ENCODE measurements at regions not wholly inside any gene's neighbourhood (a gene's known extent, or its start where the extent isn't known, plus 50 kb on each side); places are given as distances from the start of the nearest gene placed in this dataset.

DNA sequence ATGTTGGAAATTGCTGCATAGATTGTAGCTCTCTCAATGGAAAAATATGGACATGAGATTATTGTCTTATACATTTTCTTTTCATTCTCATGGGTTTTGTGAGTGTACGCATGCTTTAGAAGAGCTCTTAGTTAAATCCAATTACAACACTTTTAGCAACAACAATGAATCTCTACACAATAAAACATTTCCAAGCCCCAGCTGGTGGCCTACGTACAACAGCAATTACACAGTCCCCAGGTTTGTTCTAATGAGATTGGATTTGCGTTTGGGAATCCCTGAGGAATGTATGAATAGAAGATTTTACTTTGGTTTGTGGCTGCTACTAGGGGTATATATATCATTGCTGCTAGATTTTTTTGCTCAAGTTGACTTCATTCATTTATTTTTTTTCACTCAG, 98.6 kb downstream of the FHDC1 start:
- ATAC-seq (no peak), DNase-seq (no peak)
- Histone ChIP-seq H3K4me3 (no peak overlapping the region), H3K4me1 (ENCODE audit: low read depth) (no peaks in the 10 kb centered on the region), H3K36me3 (ENCODE audit: low read depth) (no peaks in the 10 kb centered on the region), H3K9me3 (no peaks in the 10 kb centered on the region)
- TF ChIP-seq, protein P1, sequence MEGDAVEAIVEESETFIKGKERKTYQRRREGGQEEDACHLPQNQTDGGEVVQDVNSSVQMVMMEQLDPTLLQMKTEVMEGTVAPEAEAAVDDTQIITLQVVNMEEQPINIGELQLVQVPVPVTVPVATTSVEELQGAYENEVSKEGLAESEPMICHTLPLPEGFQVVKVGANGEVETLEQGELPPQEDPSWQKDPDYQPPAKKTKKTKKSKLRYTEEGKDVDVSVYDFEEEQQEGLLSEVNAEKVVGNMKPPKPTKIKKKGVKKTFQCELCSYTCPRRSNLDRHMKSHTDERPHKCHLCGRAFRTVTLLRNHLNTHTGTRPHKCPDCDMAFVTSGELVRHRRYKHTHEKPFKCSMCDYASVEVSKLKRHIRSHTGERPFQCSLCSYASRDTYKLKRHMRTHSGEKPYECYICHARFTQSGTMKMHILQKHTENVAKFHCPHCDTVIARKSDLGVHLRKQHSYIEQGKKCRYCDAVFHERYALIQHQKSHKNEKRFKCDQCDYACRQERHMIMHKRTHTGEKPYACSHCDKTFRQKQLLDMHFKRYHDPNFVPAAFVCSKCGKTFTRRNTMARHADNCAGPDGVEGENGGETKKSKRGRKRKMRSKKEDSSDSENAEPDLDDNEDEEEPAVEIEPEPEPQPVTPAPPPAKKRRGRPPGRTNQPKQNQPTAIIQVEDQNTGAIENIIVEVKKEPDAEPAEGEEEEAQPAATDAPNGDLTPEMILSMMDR (IDR thresholded peaks at IDR 0.05): no peak
- intact Hi-C loops (cut with DNase I, micrococcal nuclease): no loop called here

DNA sequence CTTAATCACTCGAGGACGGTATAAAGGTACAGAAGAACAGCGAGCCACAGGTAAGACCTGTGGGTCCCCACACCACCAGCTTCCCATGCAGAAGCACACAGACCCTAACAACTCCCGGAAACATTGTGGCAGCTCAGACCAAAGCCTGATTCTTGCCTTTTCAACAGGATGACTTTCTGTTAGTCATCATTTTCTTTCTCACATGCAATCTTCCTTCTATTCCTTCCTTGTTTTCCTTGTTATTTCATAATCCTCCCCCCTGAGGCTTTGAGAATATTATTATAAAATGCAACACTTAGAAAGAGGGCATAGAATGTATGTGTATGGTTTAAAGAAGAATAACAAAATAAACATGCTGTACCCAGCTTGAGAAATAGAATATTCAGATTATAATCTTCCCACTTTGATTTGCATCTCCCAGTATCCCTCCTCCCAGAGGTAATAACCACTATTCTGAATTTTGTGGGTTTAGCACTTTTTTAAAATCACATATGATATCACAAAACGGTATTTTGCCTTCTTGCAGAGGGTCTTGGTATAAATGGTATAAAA, 100.9 kb downstream of the FHDC1 start:
- ATAC-seq: no peak
- intact Hi-C loops (cut with DNase I, micrococcal nuclease): no loop called here
- Histone ChIP-seq H3K4me1 (ENCODE audit: low read depth) (no peaks in the 10 kb centered on the region), H3K9me3 (peaks cover 3% of the 10 kb centered on the region), H3K4me3 (no peak overlapping the region), H3K36me3 (ENCODE audit: low read depth) (no peaks in the 10 kb centered on the region)
- TF ChIP-seq, protein P1 (IDR thresholded peaks at IDR 0.05): no peak
- DNase-seq: no peak

DNA sequence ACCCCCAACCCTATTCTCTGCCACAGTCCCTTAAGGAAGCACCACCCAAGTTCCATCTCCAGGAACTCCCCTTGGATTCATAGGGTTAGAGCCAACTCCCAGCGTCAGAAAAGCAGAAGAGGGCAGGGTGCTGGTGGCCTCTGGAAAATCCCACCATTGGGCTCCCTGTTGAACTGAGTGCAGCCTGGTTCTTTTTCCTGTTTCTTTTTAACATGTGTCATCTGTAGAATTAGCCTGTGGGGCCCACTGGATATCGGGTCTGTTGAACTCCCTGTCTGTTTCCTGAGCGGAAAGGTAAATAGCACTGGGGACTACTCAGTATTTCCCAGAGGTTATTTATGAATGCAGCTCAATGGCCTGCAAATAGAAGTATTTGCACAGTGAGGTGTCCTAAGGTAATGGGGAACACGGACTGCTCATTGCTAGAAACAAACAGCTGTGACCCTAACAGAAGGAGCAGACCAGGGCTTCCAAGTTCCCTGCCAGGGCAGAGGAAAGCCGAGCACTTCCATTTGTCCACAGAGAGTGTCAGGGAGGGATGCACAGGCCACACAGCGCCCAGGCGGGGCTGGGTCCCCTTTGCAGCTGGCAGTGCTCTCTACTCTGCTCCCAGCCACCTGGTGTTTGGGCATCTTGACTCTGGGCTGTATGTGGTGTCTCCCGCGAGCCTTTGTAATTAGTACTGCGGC, 102.6 kb downstream of the FHDC1 start:
- intact Hi-C loops (cut with DNase I, micrococcal nuclease): no loop called here
- ATAC-seq: peak; percentile 51
- TF ChIP-seq, protein P1 (IDR thresholded peaks at IDR 0.05): no peak
- H3K4me3 ChIP-seq: no peak overlapping the region
- H3K36me3 ChIP-seq (ENCODE audit: low read depth): no peaks in the 10 kb centered on the region
- peaks cover 3% of the 10 kb centered on the region for H3K9me3 ChIP-seq
- peaks cover 4% of the 10 kb centered on the region for H3K4me1 ChIP-seq (ENCODE audit: low read depth)
- no peak for DNase-seq

DNA sequence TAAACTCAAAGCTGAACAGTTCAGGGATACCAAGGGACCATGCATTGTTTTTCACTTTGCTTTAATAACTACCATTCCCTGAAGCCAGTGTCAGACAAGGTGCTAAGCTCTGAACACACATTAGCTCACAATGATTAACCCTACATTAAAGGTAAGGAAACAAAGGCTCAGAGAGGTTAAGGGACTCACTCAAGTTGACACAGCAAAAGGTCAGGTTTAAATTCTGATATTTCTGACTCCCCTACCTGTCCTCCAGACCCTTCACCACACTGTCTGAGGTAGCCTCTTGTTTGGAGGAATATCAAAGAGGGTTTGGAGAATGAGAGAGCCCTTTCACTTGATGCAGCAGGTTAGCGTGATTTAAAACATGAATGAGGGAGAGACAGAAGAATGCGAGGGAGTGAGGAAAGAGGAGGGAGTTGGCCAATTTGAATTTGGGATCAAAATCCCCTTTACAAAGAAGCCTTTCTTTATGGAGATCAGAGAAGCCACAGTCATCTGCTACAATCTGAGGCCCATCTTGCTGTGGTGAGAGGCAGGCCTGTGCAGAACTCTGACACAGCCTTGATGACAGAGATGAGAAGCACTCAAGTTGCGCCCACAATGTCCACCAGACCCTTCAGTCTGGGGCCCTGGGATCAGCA, 103.5 kb downstream of the FHDC1 start:
- TF ChIP-seq, protein P1 (IDR thresholded peaks at IDR 0.05): no peak
- no peak for DNase-seq
- Histone ChIP-seq H3K36me3 (ENCODE audit: low read depth) (no peaks in the 10 kb centered on the region), H3K4me3 (no peak overlapping the region), H3K9me3 (peaks cover 3% of the 10 kb centered on the region), H3K4me1 (ENCODE audit: low read depth) (peaks cover 4% of the 10 kb centered on the region)
- ATAC-seq: no peak
- intact Hi-C loops (cut with DNase I, micrococcal nuclease): no loop called here

DNA sequence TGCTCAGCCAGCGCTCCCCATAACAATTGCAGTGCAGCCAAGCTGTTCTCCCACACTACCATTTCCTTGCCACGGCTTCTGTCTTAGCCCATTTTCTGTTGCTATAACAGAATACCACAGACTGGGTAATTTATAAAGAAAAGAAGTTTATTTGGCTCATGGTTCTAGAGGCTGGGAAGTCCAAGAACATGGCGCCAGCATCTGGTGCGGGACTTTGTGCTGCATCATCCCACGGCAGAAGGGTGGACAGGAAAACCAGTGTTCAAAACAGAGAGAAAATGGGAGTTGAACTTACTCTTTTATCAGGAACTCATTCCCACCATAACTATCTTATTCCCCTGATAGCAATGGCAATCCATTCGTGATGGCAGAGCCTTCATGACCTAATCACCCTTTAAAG, 104.6 kb downstream of the FHDC1 start:
- Histone ChIP-seq H3K36me3 (ENCODE audit: low read depth) (no peaks in the 10 kb centered on the region), H3K9me3 (peaks cover 3% of the 10 kb centered on the region), H3K4me3 (no peak overlapping the region), H3K4me1 (ENCODE audit: low read depth) (peaks cover 4% of the 10 kb centered on the region)
- DNase-seq (no peak), ATAC-seq (no peak)
- intact Hi-C loops (cut with DNase I, micrococcal nuclease): no loop called here
- TF ChIP-seq, protein P1 (IDR thresholded peaks at IDR 0.05): no peak
